ENCODE measurements at regions not wholly inside any gene's neighbourhood (a gene's known extent, or its start where the extent isn't known, plus 50 kb on each side); places are given as distances from the start of the nearest gene placed in this dataset.

- TF ChIP-seq POLR2AphosphoS5 (IDR thresholded peaks at IDR 0.05; ENCODE audit: insufficient read depth, low read depth, low read length) (no peak), POLR2A (IDR thresholded peaks at IDR 0.05; ENCODE audit: low read depth, low read length) (no peak), EZH2 (IDR thresholded peaks at IDR 0.05; ENCODE audit: borderline replicate concordance, low read depth, low read length, severe bottlenecking) (no peak), MYC (IDR thresholded peaks at IDR 0.05; ENCODE audit: low read depth, low read length) (no peak), JUN (IDR thresholded peaks at IDR 0.05; ENCODE audit: borderline replicate concordance, insufficient read depth, insufficient read length, low read depth) (no peak), FOS (IDR thresholded peaks at IDR 0.05; ENCODE audit: borderline replicate concordance, insufficient read depth, low read length) (no peak)
- TF ChIP-seq, protein P1, sequence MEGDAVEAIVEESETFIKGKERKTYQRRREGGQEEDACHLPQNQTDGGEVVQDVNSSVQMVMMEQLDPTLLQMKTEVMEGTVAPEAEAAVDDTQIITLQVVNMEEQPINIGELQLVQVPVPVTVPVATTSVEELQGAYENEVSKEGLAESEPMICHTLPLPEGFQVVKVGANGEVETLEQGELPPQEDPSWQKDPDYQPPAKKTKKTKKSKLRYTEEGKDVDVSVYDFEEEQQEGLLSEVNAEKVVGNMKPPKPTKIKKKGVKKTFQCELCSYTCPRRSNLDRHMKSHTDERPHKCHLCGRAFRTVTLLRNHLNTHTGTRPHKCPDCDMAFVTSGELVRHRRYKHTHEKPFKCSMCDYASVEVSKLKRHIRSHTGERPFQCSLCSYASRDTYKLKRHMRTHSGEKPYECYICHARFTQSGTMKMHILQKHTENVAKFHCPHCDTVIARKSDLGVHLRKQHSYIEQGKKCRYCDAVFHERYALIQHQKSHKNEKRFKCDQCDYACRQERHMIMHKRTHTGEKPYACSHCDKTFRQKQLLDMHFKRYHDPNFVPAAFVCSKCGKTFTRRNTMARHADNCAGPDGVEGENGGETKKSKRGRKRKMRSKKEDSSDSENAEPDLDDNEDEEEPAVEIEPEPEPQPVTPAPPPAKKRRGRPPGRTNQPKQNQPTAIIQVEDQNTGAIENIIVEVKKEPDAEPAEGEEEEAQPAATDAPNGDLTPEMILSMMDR (IDR thresholded peaks at IDR 0.05; ENCODE audit: extremely low read depth in 1 of 2, insufficient read depth in 1 of 2, low read depth in 1 of 2, low read length in 2 of 2), result no peak
- TF ChIP-seq, protein P2, sequence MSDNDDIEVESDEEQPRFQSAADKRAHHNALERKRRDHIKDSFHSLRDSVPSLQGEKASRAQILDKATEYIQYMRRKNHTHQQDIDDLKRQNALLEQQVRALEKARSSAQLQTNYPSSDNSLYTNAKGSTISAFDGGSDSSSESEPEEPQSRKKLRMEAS (IDR thresholded peaks at IDR 0.05; ENCODE audit: insufficient read depth, insufficient read length), result no peak
These were observed 150.5 kb downstream of the UNC5CL start for GRCh38 chr6:40888456-40888990.
